CD4-positive, alpha-beta T cell treated with Interleukin-17A for 1 hour (primary cell): ENCODE measurements at regions not wholly inside any gene's neighbourhood (a gene's known extent, or its start where the extent isn't known, plus 50 kb on each side); places are given as distances from the start of the nearest gene placed in this dataset.
A peak's percentile ranks its signal among the peaks of the same experiment; 100 is the strongest.
"Not testable (repeated sequence)": the region's sequence is repeated elsewhere in the genome, so short reads cannot be mapped to it uniquely, and the experiment has no call there.

Experiments
- DNase-seq: peaks from one replicate; pipeline ENCODE4 v3.0.0-alpha.2; 2020

GRCh38 chr2:138898855-138899254 lies 118.7 kb upstream of the NXPH2 start:
- no peak for DNase-seq

- no peak for DNase-seq
Observed at GRCh38 chr2:138897274-138897673, 117.1 kb upstream of the NXPH2 start.

GRCh38 chr2:138893746-138894145 lies 113.6 kb upstream of the NXPH2 start:
- no peak for DNase-seq

GRCh38 chr2:138881126-138881525 lies 100.9 kb upstream of the NXPH2 start:
- DNase-seq, result no peak

- DNase-seq, result no peak
Observed at GRCh38 chr2:138879931-138880330, 99.7 kb upstream of the NXPH2 start.

GRCh38 chr2:138877421-138877820 lies 97.2 kb upstream of the NXPH2 start:
- DNase-seq, result no peak

GRCh38 chr2:138874251-138874650 lies 94.1 kb upstream of the NXPH2 start:
- DNase-seq, result no peak

GRCh38 chr2:138872116-138872515 lies 91.9 kb upstream of the NXPH2 start:
- DNase-seq, result not testable (repeated sequence)

GRCh38 chr2:138871312-138871711 lies 91.1 kb upstream of the NXPH2 start:
- no peak for DNase-seq

GRCh38 chr2:138867341-138867740 lies 87.2 kb upstream of the NXPH2 start:
- DNase-seq, result no peak

- DNase-seq, result no peak
Observed at GRCh38 chr2:138866797-138867196, 86.6 kb upstream of the NXPH2 start.

- no peak for DNase-seq
Observed at GRCh38 chr2:138853761-138854160, 73.6 kb upstream of the NXPH2 start.

GRCh38 chr2:138853296-138853695 lies 73.1 kb upstream of the NXPH2 start:
- DNase-seq, result no peak

- DNase-seq, result peak; percentile 2
Observed at GRCh38 chr2:138846216-138846821, 66.1 kb upstream of the NXPH2 start.

GRCh38 chr2:138842341-138842740 lies 62.2 kb upstream of the NXPH2 start:
- DNase-seq, result no peak

- DNase-seq, result no peak
Observed at GRCh38 chr2:138841459-138841858, 61.3 kb upstream of the NXPH2 start.

GRCh38 chr2:138838851-138839620 lies 58.8 kb upstream of the NXPH2 start:
- DNase-seq, result no peak

GRCh38 chr2:138831691-138832090 lies 51.5 kb upstream of the NXPH2 start:
- no peak for DNase-seq

GRCh38 chr2:138831154-138831553 lies 51.0 kb upstream of the NXPH2 start:
- DNase-seq, result no peak

- DNase-seq, result no peak
Observed at GRCh38 chr2:138830547-138830946, 50.4 kb upstream of the NXPH2 start.
